ENCODE measurements at regions not wholly inside any gene's neighbourhood (a gene's known extent, or its start where the extent isn't known, plus 50 kb on each side); places are given as distances from the start of the nearest gene placed in this dataset.

DNA sequence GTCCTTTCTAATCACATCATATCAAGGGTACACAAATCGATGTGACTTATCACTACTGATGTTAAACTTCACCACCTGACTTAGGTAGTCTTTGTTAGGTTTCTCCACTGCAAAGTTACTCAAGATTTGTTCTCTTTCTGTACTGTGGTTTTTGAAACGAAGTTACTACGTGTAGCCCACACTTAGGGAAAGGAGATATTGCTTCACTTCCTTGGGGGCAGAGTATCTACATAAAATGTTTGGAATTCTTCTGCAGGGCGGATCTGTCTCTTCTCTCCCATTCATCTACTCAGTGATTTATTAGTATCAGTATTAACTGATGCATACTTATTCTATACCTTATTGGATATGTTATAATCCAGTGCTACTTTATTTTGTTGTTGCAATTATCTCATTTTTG is 403.6 kb upstream of the MON1B start:
- no peak for TF ChIP-seq CTCF (conservative IDR thresholded peaks at IDR 0.05)
- TF ChIP-seq ZFX (IDR thresholded peaks at IDR 0.05), result no peak
